HS-27A (cell line): ENCODE measurements at regions not wholly inside any gene's neighbourhood (a gene's known extent, or its start where the extent isn't known, plus 50 kb on each side); places are given as distances from the start of the nearest gene placed in this dataset.

Experiments
- DNase-seq: peaks from one replicate; pipeline ENCODE4 v3.0.0-alpha.2; 2012; ENCODE audit warnings: low read depth, missing footprints

DNA sequence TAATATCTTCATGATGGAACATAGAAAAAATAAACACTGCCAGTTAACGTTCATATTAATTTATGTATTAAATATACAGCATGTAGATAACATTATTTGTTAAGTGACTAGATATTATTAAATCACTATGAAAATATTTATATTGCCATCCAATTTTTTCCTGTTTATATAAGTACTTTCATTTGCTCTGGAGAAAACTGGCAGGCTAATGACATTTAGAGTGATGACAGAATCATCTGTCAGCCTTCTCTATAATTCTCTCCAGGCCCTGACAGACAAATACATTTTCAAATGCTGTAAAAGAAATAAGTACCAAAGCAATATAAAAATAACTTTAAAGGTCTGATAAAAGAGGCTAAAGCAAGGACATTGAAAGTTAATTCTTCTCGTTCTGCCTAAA, 2556.7 kb upstream of the PCDH20 start:
- no peak for DNase-seq

DNA sequence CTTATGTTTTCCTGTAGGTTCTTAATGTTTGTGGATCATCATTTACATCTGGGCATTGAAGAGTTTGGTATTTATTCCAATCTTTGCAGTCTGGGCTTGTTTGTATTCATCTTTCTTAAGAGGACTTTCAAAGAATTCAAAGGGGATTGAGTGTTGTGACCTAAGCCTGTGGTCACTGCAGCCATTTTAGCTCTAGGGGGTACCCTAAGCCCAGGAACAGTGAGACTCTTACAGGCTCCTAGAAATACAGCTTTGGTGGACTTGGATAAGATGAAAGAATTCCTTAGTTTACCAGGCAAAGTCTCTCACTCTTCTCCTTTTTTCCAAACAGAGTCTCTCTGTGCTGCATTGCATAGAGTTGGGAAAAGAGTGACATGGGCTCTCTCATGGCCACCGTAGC, 2539.0 kb upstream of the PCDH20 start:
- no peak for DNase-seq

DNA sequence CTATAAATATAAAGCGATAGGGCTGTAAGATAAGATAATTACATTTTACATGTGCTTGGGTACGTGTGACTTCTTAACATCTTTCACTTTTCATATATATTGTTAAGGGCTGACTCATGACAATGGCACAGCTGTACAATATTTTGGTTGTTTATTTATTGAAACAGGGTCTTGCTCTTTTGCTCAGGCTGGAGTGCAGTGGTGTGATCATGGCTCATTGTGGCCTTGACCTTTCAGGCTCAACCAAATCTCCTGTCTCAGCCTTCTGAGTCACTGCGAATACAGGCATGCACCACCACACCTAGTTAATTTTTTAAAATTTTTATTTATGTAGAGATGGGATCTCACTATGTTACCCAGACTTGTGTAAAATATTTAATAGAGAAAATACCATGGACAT, 2532.4 kb upstream of the PCDH20 start:
- no peak for DNase-seq

DNA sequence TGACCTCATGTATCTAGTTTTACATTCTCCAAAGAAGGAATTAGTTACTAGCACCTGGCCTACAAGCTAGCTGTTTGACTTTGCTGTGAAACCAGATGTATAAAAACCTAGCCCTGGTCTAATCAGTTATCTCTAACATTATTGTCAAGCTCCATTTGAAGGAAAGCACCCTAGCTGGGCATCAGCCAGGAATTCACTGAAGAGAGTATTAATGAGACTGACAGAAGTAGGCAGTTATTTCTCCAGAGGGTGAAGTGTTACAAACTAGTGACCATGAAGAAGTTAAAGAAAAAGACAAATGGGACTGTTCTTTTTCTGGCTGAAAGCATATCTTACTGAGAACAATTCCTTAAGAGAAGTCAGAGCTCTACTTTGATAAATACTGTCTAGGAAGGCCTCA, 2529.3 kb upstream of the PCDH20 start:
- no peak for DNase-seq

DNA sequence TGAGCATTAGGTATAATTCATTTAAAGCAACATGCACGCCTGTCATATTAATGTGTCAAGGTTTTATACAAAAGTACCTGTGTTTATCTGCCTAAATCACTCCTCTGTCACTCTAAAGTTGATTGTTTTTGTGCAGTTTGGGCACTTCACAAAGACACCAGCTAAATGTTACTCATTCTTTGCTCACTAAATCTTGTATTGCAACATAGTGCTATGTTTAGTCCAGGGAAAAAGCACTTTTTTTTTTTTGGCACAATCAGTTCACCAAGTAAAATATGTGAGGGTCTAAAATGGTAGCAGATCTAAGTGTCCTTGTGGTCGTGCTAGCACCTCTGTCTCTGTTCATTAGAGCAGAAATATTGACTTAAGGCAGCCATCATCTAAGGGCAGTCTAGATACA, 2526.7 kb upstream of the PCDH20 start:
- no peak for DNase-seq

DNA sequence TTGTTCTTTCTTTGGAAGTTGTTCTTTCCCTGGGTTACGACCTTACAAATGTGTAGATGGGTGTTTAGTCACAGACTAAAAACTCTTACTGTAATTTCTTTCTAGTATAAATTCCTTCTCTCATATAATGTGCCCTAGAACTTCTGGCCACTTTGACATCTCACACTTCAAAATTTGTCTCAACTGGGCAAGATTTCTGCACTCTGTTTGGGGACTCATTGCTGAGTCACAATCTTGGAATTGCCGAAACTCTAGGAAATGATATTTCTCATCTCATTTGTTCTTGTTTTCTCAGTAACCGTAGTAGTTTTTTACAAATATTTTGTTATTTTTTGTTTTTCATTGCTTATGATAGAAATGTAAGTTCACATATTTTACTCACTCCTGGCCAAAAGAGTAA, 2523.2 kb upstream of the PCDH20 start:
- peak; percentile 43 for DNase-seq

DNA sequence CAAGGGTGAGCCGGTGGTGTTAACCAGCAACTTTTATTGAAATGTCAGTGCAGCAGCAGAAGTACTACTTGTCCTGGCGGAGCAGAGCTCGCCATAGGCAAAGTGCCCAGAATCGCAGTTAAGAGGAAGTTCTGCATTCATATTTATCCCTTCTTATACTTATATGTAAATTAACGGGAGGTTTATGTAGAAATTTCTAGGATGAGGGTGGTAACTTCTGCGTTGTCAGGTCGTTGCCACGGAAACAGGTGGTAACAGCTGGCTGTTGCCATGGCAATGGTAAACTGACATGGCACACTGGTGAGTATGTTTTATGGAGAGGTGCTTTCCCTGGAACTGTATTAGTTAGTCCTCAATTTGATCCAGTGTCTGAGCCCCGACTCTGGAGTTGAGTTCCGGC, 2494.9 kb upstream of the PCDH20 start:
- DNase-seq = no peak

DNA sequence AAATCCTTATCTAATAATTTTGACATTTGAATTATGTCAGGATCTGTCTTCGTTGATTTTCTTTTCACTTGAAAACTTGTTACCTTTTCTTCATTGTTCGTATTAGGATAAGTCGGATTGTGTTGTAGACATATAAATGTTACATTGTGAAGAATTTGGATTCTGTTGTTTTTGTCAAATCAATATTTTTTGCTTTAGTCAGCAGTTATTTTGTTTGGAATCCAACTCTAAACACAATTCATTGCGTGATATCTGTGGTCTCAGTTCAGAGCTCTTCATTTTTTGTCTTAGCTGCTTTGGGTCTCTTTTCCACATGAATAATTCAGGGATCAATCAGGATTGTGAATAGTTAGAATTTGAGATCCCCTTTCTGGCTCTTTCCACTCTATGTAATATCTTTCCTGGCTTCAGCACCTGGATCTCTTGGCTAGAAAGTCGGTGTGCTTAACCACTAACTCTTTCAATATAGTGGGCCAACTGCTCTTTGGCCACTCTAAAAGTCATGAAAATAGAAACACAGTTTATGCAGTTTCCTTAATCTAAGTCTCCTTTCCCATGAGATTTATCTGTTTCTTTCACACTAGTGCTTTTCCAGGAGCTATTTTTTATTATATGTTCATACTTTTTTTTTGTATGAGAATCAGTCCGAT, 2494.2 kb upstream of the PCDH20 start:
- no peak for DNase-seq

DNA sequence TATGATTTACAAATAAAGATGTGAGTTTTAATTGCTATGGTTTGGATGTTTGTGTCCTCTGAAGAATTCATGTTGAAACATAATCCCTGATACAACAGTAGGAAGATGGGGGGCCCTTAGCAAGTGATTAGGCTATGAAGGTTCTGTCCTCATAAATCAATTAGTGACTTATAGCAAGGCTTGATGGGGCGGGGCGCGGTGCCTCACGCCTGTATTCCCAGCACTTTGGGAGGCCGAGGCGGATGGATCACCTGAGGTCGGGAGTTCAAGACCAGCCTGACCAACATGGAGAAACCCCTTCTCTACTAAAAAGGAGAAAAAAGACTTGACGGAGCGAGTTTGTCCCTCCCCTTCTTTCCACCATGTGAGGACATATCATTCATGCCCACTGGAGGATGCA, 2486.5 kb upstream of the PCDH20 start:
- DNase-seq = no peak

DNA sequence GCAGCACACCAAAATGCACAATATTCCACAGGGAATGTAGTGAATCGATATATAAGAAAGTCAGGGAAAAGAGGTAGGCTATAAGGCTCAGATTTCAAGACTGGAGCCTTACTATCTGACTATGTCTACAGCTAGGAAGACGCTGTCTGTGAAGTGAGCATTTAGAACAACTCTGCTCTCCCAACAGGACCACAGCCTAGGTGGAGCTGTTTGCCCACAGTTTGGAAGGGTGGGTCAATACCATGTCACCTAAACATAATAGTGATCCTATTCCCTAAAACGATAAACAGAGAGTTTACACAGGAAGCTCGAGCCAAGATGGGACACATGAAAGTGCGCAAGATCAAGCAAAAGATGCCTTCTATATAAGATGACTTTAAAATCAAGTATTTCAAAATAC, 2486.0 kb upstream of the PCDH20 start:
- no peak for DNase-seq

DNA sequence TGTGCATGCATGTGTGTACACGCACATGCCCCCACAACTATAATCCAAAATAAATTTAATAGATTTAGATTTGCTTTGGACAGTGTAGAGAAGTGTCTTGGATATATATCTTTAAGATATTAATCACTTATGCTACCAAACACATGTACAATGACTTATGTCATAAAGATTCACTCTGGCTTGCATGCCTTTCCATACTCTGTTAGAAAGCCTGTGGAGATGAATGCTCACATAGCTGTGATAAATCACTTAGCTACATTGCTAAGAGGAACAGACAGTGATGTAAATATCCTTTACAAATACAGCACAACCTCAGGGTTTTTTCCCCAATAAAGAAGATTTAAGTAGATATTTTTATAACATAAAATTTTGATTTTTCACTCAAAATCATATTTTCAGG, 2484.8 kb upstream of the PCDH20 start:
- DNase-seq = no peak

DNA sequence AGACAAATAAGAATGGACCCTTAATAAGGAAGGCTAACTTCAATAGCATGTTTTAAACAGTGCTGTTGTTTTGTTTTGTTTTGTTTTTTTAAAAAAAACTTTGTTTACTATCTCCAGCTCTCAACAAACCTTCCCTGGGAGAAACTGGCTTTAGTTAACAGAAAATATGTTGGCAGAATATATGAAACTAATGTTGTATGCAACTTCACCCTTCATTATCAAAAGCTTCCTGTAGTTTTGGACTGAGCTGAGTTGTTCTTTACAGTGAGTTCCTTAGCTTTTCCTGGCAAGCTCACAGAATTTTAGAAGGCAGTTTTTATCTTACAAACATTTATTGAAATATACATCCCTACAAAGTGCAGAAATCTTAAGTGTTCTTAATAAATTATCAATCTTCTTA, 2480.7 kb upstream of the PCDH20 start:
- DNase-seq = no peak

DNA sequence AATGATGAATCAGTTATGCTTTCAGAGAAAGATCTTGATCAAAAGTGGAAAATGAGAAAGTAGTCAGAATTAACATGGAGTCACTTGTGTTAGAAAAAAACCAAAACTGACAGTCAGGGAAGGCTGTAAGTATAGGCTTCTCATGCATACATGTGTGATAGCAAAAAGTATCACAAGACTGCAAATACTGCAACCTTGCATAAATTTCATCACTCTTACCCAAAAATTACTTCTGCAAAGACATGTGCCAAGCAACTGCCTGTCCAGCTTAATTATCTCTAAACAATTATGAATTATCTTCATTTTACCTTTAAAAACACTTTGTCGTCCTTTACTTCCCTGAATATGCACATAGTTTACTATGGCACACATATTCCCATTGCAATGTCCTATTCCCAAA, 2466.4 kb upstream of the PCDH20 start:
- DNase-seq = no peak

DNA sequence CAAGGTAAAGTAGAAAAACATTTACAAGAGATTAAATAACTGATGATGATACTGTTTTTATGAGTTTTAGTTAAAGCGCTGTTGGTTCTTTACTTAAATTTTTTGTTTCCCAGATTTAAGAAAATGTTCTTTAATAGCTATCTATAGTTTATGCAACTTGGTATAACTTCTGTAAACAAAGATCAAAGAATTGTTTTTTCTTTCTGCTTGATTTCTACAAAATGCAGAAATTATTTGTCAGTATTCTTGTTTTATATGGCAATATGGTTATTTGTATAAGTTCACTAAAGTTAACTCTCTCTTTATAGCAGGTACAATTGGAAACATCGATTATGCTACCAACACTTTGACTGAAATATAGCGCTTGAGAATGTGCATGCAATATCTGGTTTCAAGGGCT, 2465.1 kb upstream of the PCDH20 start:
- DNase-seq = no peak

DNA sequence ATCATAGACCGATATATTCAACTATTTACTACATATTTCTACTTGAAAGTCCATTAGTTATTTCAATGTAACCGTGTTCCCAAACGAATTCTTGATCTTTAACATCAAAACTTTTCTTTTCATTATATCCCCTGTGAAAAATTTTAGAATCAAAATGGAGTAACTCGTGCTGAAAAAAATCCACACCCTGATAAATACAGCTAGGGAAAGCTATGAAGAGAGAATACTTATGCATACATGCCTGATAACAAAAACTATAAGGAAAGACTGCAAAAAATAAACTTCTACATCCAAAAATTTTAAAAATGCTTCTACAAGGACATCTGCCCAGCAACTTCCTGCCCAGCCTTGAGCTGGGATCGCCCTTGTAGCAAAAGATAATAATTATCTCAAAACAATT, 2458.3 kb upstream of the PCDH20 start:
- DNase-seq = no peak

DNA sequence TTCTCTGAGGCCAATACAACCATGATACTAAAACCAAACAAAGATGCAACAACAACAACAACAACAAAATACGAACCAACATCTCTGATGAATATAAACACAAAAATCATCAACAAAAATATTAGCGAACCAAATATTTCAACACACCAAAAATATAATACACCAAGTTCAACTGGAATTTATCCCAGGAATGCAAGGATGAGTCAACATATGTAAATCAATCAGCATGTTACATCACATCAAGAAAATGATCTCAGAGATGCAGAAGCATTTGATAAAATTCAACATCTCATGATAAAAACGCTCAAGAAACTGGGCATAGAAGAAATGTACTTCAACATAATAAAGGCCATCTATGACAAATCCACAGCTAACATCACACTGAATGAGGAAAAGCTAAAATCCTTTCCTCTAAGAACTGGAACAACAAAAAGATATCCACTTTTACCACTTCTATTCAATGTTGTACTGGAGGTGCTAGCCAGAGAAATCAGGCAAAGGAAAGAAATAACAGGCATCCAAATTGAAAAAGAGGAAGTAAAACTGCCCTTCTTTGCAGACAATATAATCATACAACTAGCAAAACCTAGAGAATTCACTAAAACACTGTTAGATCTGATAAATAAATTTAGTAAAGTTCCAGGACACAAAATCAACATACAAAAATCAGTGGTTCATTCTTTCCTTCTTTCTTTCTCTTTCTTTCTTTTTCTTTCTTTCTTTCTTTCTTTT, 2448.7 kb upstream of the PCDH20 start:
- peak; percentile 14 for DNase-seq

DNA sequence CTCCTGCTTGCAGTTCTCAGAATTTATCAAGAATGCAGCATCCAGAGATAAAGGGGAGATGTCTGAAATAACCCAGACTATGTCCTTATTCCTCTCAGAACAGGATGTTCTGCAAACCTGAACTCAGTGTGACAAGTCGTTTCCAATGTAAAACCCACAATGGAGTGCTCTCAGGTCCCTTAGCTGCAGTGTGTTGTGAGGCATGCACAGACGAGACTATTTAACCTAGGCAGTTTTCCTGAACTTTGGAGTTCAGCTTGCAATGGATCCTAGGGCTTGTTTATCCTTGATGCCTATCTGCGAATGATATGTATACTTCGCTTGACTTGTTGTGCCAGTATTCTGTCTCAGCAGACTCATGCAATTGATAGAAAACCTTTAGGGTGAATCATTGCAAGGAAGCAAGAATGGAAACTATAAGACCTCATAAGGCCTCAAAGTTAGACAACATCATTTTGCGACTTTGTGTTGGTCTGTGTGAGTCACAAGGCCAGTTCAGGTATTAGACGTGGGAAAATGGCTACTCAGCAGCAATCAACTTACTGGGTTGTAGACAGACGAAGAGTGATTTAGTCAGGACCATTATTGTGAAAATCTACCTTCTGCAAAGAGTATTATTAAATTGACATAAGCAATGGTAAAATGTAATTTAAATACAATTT, 2439.9 kb upstream of the PCDH20 start:
- DNase-seq = no peak

DNA sequence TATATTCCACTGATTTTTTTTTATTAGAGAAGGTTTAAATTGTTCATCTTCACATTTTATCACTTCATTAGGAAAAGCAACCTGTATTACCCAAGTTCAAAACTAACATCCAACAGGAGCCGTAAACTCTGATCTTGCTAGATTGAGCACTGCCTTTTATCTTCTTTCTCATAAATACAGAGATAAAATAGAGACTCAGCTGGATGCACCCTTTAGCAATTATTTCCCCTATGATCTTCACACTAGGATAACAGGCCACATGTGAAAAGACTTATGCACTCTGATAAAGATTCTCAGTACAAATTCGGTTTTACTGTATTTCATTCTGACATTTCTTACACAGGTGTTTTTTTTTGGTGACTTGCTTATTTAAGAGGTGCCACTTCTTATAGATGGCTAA, 2438.2 kb upstream of the PCDH20 start:
- DNase-seq = no peak

DNA sequence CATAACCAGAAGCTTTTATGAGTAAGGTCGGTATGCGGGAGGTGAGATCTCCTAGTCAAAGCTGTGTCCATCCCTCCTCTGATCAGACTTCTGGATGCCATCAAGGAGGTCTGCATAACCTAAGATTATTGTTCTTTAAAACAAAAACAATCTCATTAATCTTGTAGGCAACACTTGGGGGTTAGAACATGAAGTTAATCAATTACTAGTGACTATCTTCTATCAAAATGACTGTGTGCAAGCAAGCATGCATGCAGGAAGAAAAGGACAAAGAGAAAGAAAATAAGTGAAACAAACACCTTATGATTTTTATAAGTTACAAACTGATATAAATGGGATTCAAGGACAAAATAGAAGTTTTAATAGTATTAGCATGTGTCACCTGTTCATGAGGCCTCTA, 2435.9 kb upstream of the PCDH20 start:
- no peak for DNase-seq

DNA sequence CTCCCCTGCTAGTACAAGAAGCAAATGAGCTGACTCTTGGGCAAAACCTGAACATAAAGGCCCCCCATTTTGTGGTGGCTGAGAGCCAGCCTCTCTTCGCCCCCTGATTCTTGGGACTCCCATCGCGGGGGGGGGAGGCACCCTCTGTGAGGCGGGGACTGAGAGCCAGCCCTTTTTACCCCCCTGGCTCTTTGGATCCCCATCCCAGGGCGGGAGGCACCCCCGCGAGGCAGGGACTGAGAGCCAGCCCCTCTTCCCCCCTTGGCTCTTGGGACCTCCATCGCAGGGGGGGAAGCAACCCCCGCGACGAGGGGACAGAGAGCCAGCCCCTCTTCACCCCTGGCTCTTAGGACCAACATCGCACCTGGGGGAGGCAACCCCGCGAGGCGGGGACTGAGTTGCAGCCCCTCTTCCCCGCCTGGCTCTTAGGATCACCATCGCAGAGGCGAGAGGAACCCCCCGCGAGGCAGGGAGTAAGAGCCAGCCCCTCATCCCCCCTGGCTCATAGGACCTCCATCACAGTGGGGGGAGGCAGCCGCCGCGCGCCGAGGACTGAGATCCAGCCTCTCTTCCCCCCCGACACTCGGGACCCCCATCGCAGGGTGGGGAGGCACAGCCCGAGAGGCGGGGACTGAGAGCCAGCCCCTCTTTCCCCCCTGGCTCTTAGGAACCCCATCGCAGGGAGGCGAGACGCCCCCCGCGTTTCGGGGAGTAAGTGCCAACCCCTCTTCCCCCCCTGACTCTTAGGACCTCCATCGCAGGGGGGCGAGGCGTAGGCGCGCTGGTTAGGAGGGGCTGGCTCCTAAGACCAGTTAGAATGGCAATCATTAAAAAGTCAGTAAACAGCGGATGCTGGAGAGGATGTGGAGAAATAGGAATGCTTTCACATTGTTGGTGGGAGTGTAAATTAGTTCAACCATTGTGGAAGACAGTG, 2428.4 kb upstream of the PCDH20 start:
- DNase-seq = no peak

DNA sequence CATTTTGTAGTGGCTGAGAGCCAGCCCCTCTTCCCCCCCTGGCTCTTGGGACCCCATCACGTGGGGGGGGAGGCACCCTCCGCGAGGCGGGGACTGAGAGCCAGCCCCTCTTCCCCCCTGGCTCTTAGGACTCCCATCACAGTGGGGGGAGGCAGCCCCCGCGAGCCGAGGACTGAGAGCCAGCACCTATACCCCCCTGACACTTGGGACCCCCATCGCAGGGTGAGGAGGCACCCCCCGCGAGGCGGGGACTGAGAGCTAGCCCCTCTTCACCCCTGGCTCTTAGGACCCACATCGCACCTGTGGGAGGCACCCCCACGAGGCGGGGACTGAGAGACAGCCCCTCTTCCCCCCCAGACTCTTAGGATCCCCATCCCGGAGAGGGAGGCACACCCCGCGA, 2426.5 kb upstream of the PCDH20 start:
- no peak for DNase-seq
